ENCODE measurements at regions not wholly inside any gene's neighbourhood (a gene's known extent, or its start where the extent isn't known, plus 50 kb on each side); places are given as distances from the start of the nearest gene placed in this dataset.

GRCh38 chr10:123450956-123451605, 215.1 kb upstream of the GPR26 start:
- Histone ChIP-seq H3K27ac (ENCODE audit: low read depth, low read length, severe bottlenecking) (no peak overlapping the region), H3K4me1 (ENCODE audit: control insufficient read depth, insufficient read depth, low read length, poor library complexity, severe bottlenecking) (no peaks in the 10 kb centered on the region), H3K9me3 (ENCODE audit: control insufficient read depth, low read length) (no peaks in the 10 kb centered on the region), H3K36me3 (ENCODE audit: control insufficient read depth, insufficient read depth, low read length) (no peaks in the 10 kb centered on the region), H3K4me3 (ENCODE audit: extremely low read depth, insufficient read depth, low read length, poor library complexity, severe bottlenecking) (no peak overlapping the region)
- WGBS, 2 experiments (ENCODE audit: insufficient coverage in 2 of 2) = 91% methylated on average over 4 to 9 of the region's 14 CpGs

DNA sequence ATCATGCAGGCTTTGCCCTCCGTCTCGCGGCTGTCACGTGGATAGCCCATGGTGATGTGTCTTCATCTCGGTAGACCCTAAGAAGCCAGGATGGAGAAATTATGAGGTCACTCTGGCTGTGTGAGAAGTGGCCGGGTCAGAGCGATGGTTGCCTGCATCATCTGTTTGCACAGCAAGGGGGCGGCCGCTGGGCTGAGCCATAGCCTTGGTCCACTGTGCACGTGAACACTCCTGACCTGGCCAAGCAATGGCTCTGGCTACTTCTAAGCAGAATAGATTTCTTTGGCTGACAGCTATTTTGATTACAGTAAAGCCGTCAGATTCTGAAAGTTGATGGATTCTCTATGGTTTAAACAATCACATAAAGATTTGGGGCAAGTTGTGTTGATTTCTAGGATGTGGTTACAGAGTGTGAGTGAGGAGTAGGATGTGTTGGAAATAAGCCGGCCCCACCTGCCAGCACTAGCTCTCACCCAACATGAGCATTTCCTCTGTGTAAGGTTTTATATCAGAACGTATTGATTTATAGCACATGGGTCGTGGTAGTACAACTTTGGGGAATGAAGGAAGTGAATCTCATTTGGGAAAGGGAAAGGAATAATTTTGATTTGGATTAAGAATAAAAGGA, 214.4 kb upstream of the GPR26 start:
- no peak overlapping the region for H3K27ac ChIP-seq (ENCODE audit: low read depth, low read length, severe bottlenecking)
- no peak overlapping the region for H3K4me3 ChIP-seq (ENCODE audit: extremely low read depth, insufficient read depth, low read length, poor library complexity, severe bottlenecking)
- no peaks in the 10 kb centered on the region for H3K9me3 ChIP-seq (ENCODE audit: control insufficient read depth, low read length)
- no peaks in the 10 kb centered on the region for H3K36me3 ChIP-seq (ENCODE audit: control insufficient read depth, insufficient read depth, low read length)
- WGBS, 2 experiments (ENCODE audit: insufficient coverage in 2 of 2) = 85 to 88% methylated on average over 10 to 14 of the region's 14 CpGs
- no peaks in the 10 kb centered on the region for H3K4me1 ChIP-seq (ENCODE audit: control insufficient read depth, insufficient read depth, low read length, poor library complexity, severe bottlenecking)

DNA sequence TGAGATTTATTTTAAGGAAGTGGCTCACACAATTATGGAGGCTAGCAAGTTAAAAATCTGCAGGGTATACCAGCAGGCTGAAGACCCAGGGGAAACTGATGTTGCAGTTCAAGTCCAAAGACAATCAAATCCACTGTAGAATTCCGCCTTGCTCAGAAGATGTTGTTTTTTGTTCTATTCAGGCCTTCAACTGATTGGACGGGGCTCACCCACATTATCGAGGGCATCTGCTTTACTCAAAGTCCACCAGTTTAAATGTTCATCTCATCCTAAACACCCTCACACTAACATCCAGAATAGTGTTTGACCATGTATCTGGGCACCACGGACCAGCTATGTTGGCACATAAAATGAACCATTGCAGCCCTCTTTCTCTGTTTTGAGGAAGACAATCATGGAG, 211.2 kb upstream of the GPR26 start:
- WGBS, 2 experiments (ENCODE audit: insufficient coverage in 2 of 2) = 90 to 91% methylated on average over 3 to 4 of the region's 4 CpGs
- Histone ChIP-seq H3K4me1 (ENCODE audit: control insufficient read depth, insufficient read depth, low read length, poor library complexity, severe bottlenecking) (no peaks in the 10 kb centered on the region), H3K27ac (ENCODE audit: low read depth, low read length, severe bottlenecking) (no peak overlapping the region), H3K9me3 (ENCODE audit: control insufficient read depth, low read length) (no peaks in the 10 kb centered on the region), H3K36me3 (ENCODE audit: control insufficient read depth, insufficient read depth, low read length) (no peaks in the 10 kb centered on the region), H3K4me3 (ENCODE audit: extremely low read depth, insufficient read depth, low read length, poor library complexity, severe bottlenecking) (no peak overlapping the region)

- H3K9me3 ChIP-seq (ENCODE audit: control insufficient read depth, low read length) = no peaks in the 10 kb centered on the region
- H3K4me3 ChIP-seq (ENCODE audit: extremely low read depth, insufficient read depth, low read length, poor library complexity, severe bottlenecking) = no peak overlapping the region
- H3K36me3 ChIP-seq (ENCODE audit: control insufficient read depth, insufficient read depth, low read length) = no peaks in the 10 kb centered on the region
- WGBS, 2 experiments (ENCODE audit: insufficient coverage in 2 of 2) = 94 to 96% methylated on average over 3 of the region's 3 CpGs
- no peak overlapping the region for H3K27ac ChIP-seq (ENCODE audit: low read depth, low read length, severe bottlenecking)
- H3K4me1 ChIP-seq (ENCODE audit: control insufficient read depth, insufficient read depth, low read length, poor library complexity, severe bottlenecking) = no peaks in the 10 kb centered on the region
Observed at GRCh38 chr10:123455861-123456260, 210.3 kb upstream of the GPR26 start.

DNA sequence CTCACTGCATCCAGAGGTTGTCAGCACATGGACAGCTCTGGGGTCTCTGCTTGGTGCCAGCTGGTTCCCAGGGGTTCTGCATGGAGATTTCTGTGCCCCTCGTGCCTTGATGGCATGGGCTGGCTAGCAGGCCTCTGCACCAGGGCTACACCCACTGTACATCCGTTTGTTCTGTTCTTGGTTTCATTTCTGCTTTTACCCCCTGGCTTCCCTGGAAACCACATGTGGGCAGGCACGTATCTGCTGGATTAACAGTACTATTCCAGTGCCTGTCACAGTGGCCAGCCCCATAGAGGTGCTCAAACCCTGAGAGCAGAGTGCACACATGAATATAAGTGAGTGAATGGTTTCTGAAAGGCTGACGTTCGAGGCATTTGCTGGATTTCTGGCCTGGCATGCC, 207.2 kb upstream of the GPR26 start:
- 66 to 90% methylated on average over 3 to 5 of the region's 5 CpGs for WGBS, 2 experiments (ENCODE audit: insufficient coverage in 2 of 2)
- no peaks in the 10 kb centered on the region for H3K36me3 ChIP-seq (ENCODE audit: control insufficient read depth, insufficient read depth, low read length)
- H3K4me1 ChIP-seq (ENCODE audit: control insufficient read depth, insufficient read depth, low read length, poor library complexity, severe bottlenecking) = no peaks in the 10 kb centered on the region
- H3K9me3 ChIP-seq (ENCODE audit: control insufficient read depth, low read length) = no peaks in the 10 kb centered on the region
- H3K4me3 ChIP-seq (ENCODE audit: extremely low read depth, insufficient read depth, low read length, poor library complexity, severe bottlenecking) = no peak overlapping the region
- H3K27ac ChIP-seq (ENCODE audit: low read depth, low read length, severe bottlenecking) = no peak overlapping the region

DNA sequence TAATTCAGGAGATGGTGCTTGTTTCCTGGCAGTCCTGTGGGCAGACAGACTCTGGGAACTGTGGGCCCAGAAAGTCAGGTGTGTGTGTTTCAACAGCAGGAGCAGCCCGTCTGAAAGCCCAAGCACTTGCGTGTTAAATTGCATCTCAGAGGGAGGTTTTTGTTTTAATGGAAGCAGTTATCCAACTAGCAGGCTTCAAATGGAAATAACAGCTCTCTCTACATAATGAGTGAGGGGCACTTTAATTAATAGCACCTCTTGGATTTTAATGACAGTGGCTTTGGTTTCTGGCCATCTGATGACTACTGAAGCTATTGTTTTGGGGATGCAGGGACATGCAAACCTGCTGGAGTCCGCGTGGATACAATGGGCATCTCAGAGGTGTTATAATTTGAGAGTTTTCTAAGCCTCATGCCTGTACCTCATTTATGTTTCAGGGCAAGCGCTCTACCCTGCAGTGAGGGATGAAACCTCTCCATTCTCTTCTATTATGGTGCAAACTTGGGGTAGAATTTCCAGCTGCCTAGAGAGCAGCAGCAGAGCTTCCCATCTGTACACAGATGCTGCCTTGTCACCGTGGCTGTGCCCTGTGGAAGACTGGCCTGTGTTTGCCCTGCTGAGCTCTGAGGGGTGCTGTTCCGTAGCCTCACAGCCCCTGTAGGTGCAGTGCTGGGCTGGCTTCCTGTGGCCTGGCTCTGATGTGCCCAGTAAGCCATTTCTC, 206.6 kb upstream of the GPR26 start:
- Histone ChIP-seq H3K36me3 (ENCODE audit: control insufficient read depth, insufficient read depth, low read length) (no peaks in the 10 kb centered on the region), H3K9me3 (ENCODE audit: control insufficient read depth, low read length) (no peaks in the 10 kb centered on the region), H3K4me3 (ENCODE audit: extremely low read depth, insufficient read depth, low read length, poor library complexity, severe bottlenecking) (no peak overlapping the region), H3K27ac (ENCODE audit: low read depth, low read length, severe bottlenecking) (no peak overlapping the region), H3K4me1 (ENCODE audit: control insufficient read depth, insufficient read depth, low read length, poor library complexity, severe bottlenecking) (no peaks in the 10 kb centered on the region)
- WGBS, 2 experiments (ENCODE audit: insufficient coverage in 2 of 2) = 43 to 58% methylated on average over 4 to 6 of the region's 7 CpGs

DNA sequence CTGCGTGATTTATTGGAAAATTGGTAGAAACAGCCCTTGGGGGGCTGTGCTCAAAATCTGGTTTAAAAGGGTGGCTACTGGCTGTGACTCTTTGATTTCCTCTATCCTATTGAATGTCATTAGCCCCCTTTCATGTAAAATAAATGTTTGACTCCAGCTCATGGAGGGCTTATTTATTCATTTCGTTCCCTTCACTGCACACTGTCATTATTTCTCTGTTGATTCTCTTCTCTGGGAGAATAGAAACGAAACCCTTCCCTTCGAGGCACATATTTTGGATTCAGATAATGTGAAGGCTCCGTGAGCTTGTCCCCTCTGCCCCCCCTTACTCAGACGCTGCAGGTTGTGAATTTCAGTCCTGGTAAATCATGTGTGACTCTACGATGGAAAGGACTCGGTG, 203.9 kb upstream of the GPR26 start:
- H3K36me3 ChIP-seq (ENCODE audit: control insufficient read depth, insufficient read depth, low read length) = no peaks in the 10 kb centered on the region
- H3K4me3 ChIP-seq (ENCODE audit: extremely low read depth, insufficient read depth, low read length, poor library complexity, severe bottlenecking) = no peak overlapping the region
- no peaks in the 10 kb centered on the region for H3K9me3 ChIP-seq (ENCODE audit: control insufficient read depth, low read length)
- WGBS, 2 experiments (ENCODE audit: insufficient coverage in 2 of 2) = 87 to 92% methylated on average over 4 of the region's 8 CpGs
- H3K27ac ChIP-seq (ENCODE audit: low read depth, low read length, severe bottlenecking) = no peak overlapping the region
- no peaks in the 10 kb centered on the region for H3K4me1 ChIP-seq (ENCODE audit: control insufficient read depth, insufficient read depth, low read length, poor library complexity, severe bottlenecking)

DNA sequence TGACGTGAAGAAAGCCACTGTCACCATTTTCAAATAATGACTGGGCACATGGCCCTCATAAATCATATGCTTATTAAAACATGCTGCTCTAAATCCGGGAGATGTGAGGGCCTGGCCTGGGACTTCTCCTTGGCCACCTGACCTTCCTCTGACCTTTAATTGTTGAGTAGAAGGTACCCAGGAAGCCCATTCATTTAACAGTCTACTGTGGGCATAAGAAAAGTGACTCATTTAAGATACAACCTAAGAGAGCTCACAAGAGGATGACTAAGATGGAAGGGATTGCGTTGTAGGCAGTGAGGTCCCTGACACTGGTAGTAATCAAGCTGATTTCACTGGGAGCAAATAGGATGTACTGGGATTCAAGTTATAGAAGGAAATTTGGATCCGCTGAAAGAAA, 203.4 kb upstream of the GPR26 start:
- no peaks in the 10 kb centered on the region for H3K9me3 ChIP-seq (ENCODE audit: control insufficient read depth, low read length)
- no peak overlapping the region for H3K4me3 ChIP-seq (ENCODE audit: extremely low read depth, insufficient read depth, low read length, poor library complexity, severe bottlenecking)
- no peaks in the 10 kb centered on the region for H3K36me3 ChIP-seq (ENCODE audit: control insufficient read depth, insufficient read depth, low read length)
- H3K27ac ChIP-seq (ENCODE audit: low read depth, low read length, severe bottlenecking) = no peak overlapping the region
- WGBS, 2 experiments (ENCODE audit: insufficient coverage in 2 of 2) = 73 to 100% methylated on average over 2 to 3 of the region's 4 CpGs
- H3K4me1 ChIP-seq (ENCODE audit: control insufficient read depth, insufficient read depth, low read length, poor library complexity, severe bottlenecking) = no peaks in the 10 kb centered on the region

GRCh38 chr10:123463181-123463580, 203.0 kb upstream of the GPR26 start:
- H3K27ac ChIP-seq (ENCODE audit: low read depth, low read length, severe bottlenecking) = no peak overlapping the region
- WGBS, 2 experiments (ENCODE audit: insufficient coverage in 2 of 2) = 67 to 83% methylated on average over 1 to 2 of the region's 3 CpGs
- no peaks in the 10 kb centered on the region for H3K36me3 ChIP-seq (ENCODE audit: control insufficient read depth, insufficient read depth, low read length)
- H3K4me3 ChIP-seq (ENCODE audit: extremely low read depth, insufficient read depth, low read length, poor library complexity, severe bottlenecking) = no peak overlapping the region
- H3K9me3 ChIP-seq (ENCODE audit: control insufficient read depth, low read length) = no peaks in the 10 kb centered on the region
- H3K4me1 ChIP-seq (ENCODE audit: control insufficient read depth, insufficient read depth, low read length, poor library complexity, severe bottlenecking) = no peaks in the 10 kb centered on the region

- H3K27ac ChIP-seq (ENCODE audit: low read depth, low read length, severe bottlenecking) = no peak overlapping the region
- H3K4me3 ChIP-seq (ENCODE audit: extremely low read depth, insufficient read depth, low read length, poor library complexity, severe bottlenecking) = no peak overlapping the region
- no peaks in the 10 kb centered on the region for H3K4me1 ChIP-seq (ENCODE audit: control insufficient read depth, insufficient read depth, low read length, poor library complexity, severe bottlenecking)
- no peaks in the 10 kb centered on the region for H3K9me3 ChIP-seq (ENCODE audit: control insufficient read depth, low read length)
- no peaks in the 10 kb centered on the region for H3K36me3 ChIP-seq (ENCODE audit: control insufficient read depth, insufficient read depth, low read length)
- WGBS, 2 experiments (ENCODE audit: insufficient coverage in 2 of 2) = 87 to 88% methylated on average over 7 to 8 of the region's 10 CpGs
Observed at GRCh38 chr10:123463698-123464097, 202.5 kb upstream of the GPR26 start.

All from mesodermal cell (in vitro differentiated cells).